Trophoblast cell (in vitro differentiated cells and primary cell): ENCODE measurements at regions not wholly inside any gene's neighbourhood (a gene's known extent, or its start where the extent isn't known, plus 50 kb on each side); places are given as distances from the start of the nearest gene placed in this dataset.

ENCODE experiments used
- DNase-seq, 2 donors: peaks; one replicate each; pipeline ENCODE4 v3.0.0-alpha.2; 2016
- H2AFZ ChIP-seq: 2 replicates; pipeline ENCODE4 v1.6.1; 2013; ENCODE audit warnings: low read length, moderate library complexity, mild to moderate bottlenecking; ENCODE audit not compliant: insufficient read depth, poor library complexity
- H2AK5ac ChIP-seq: 2 replicates; pipeline ENCODE4 v1.6.1; 2013; ENCODE audit warnings: mild to moderate bottlenecking, low read length
- H2BK120ac ChIP-seq: 2 replicates; pipeline ENCODE4 v1.6.1; 2013; ENCODE audit warnings: low read length, mild to moderate bottlenecking, moderate library complexity; ENCODE audit not compliant: insufficient read depth, poor library complexity
- H2BK12ac ChIP-seq: 2 replicates; pipeline ENCODE4 v1.6.1; 2013; ENCODE audit warnings: mild to moderate bottlenecking, low read length, moderate library complexity
- H2BK5ac ChIP-seq: 2 replicates; pipeline ENCODE4 v1.6.1; 2013; ENCODE audit warnings: low read length, low read depth, moderate library complexity, mild to moderate bottlenecking; ENCODE audit not compliant: poor library complexity
- H3K14ac ChIP-seq: 2 replicates; pipeline ENCODE4 v1.6.1; 2013; ENCODE audit warnings: mild to moderate bottlenecking, low read length
- H3K18ac ChIP-seq: 2 replicates; pipeline ENCODE4 v1.6.1; 2013; ENCODE audit warnings: mild to moderate bottlenecking, low read length
- H3K23ac ChIP-seq: 2 replicates; pipeline ENCODE4 v1.6.1; 2013; ENCODE audit warnings: low read length
- H3K27ac ChIP-seq: 2 replicates; pipeline ENCODE4 v1.5.1; 2013; ENCODE audit warnings: low read depth, mild to moderate bottlenecking, inconsistent platforms, low read length, moderate library complexity
- H3K27me3 ChIP-seq: 2 replicates; pipeline ENCODE4 v1.6.1; 2013; ENCODE audit warnings: inconsistent platforms, mild to moderate bottlenecking, low read length, moderate library complexity; ENCODE audit not compliant: insufficient read depth
- H3K36me3 ChIP-seq, 2 experiments: 1 replicate in 1 of 2; 2 replicates in 1 of 2; pipeline ENCODE4 v1.6.1; 2013; ENCODE audit warnings: low read length in 2 of 2, mild to moderate bottlenecking in 2 of 2, moderate library complexity in 1 of 2; ENCODE audit not compliant: insufficient read depth in 2 of 2, control insufficient read depth in 1 of 2
- H3K4ac ChIP-seq: 2 replicates; pipeline ENCODE4 v1.6.1; 2013; ENCODE audit warnings: low read depth, mild to moderate bottlenecking, low read length, moderate library complexity
- H3K4me1 ChIP-seq, 2 experiments: 1 replicate in 1 of 2; 2 replicates in 1 of 2; pipeline ENCODE4 v1.6.1; 2013; ENCODE audit warnings: low read length in 2 of 2, mild to moderate bottlenecking in 2 of 2, moderate library complexity in 1 of 2; ENCODE audit not compliant: insufficient read depth in 2 of 2, control insufficient read depth in 1 of 2
- H3K4me2 ChIP-seq: 2 replicates; pipeline ENCODE4 v1.6.1; 2013; ENCODE audit warnings: inconsistent platforms, mild to moderate bottlenecking, low read length, moderate library complexity
- H3K4me3 ChIP-seq: 2 replicates; pipeline ENCODE4 v1.5.1; 2013; ENCODE audit warnings: mild to moderate bottlenecking, low read depth, low read length, inconsistent platforms
- H3K79me1 ChIP-seq: one replicate; pipeline ENCODE4 v1.6.1; 2013; ENCODE audit warnings: low read length
- H3K79me2 ChIP-seq: 2 replicates; pipeline ENCODE4 v1.6.1; 2013; ENCODE audit warnings: low read length, mild to moderate bottlenecking; ENCODE audit not compliant: control insufficient read depth, insufficient read depth, poor library complexity
- H3K9ac ChIP-seq: 2 replicates; pipeline ENCODE4 v1.6.1; 2013; ENCODE audit warnings: mild to moderate bottlenecking, low read length
- H3K9me3 ChIP-seq: 2 replicates; pipeline ENCODE4 v1.6.1; 2013; ENCODE audit warnings: low read depth, mild to moderate bottlenecking, control low read depth, inconsistent platforms, low read length; ENCODE audit not compliant: insufficient read depth
- H4K12ac ChIP-seq: 2 replicates; pipeline ENCODE4 v1.6.1; 2013; ENCODE audit warnings: low read depth, mild to moderate bottlenecking, low read length, moderate library complexity
- H4K8ac ChIP-seq: 2 replicates; pipeline ENCODE4 v1.6.1; 2013; ENCODE audit warnings: low read depth, mild to moderate bottlenecking, low read length, moderate library complexity
- H4K91ac ChIP-seq: one replicate; pipeline ENCODE4 v1.6.1; 2013; ENCODE audit warnings: low read depth, mild to moderate bottlenecking, low read length, moderate library complexity
- WGBS: extraction: QIAGEN DNeasy Blood & Tissue Kit; methylation state at CpG from one replicate; pipeline ENCODE4 v1.1.7; 2013; ENCODE audit warnings: missing lambda C conversion rate; ENCODE audit not compliant: insufficient read length, insufficient coverage; ENCODE audit errors: extremely low coverage; 5-methylcytosine and 5-hydroxymethylcytosine counted together

- H3K36me3 ChIP-seq, result no peaks in the 10 kb centered on the region
- H4K12ac ChIP-seq, result no peak overlapping the region
- no peak overlapping the region for H4K91ac ChIP-seq
- H3K9me3 ChIP-seq, result no peaks in the 10 kb centered on the region
- no peak overlapping the region for H3K4me3 ChIP-seq
- no peaks in the 10 kb centered on the region for H3K4me1 ChIP-seq
- no peaks in the 10 kb centered on the region for H3K27me3 ChIP-seq
- H2AK5ac ChIP-seq, result no peak overlapping the region
- no peaks in the 10 kb centered on the region for H3K79me2 ChIP-seq
- H4K8ac ChIP-seq, result no peak overlapping the region
- H3K4me2 ChIP-seq, result no peak overlapping the region
- no peak overlapping the region for H3K27ac ChIP-seq
- H3K23ac ChIP-seq, result no peak overlapping the region
- H3K9ac ChIP-seq, result no peak overlapping the region
- H3K4ac ChIP-seq, result no peak overlapping the region
- no peak overlapping the region for H2BK5ac ChIP-seq
- no peak overlapping the region for H2AFZ ChIP-seq
- H3K79me1 ChIP-seq, result no peaks in the 10 kb centered on the region
- no peak overlapping the region for H3K14ac ChIP-seq
- H3K18ac ChIP-seq, result no peak overlapping the region
- DNase-seq, result no peak
- WGBS, result no CpG with 5 or more reads among the region's 2 CpGs
- no peak overlapping the region for H2BK120ac ChIP-seq
- no peak overlapping the region for H2BK12ac ChIP-seq
These were observed 125.3 kb upstream of the NOX3 start for GRCh38 chr6:155580904-155581303.

DNA sequence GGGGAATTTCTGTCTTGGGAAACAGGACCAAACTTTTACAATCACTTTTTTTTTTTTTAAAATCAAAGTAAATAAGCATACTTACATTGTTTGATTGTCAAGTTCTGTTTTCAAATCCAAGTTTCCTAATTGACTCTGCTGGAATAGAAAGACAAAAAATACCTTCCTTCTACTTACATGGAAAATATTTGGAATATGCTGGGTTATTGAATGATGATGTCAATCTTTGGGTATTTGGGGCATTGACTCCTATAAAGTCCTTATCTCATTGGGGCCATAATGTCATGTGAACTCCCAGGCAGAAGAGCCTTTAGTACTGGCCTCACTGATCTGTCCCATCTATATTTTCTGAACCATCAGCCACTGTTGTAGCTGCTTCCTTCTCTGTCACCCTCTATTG is 122.6 kb upstream of the NOX3 start:
- Histone ChIP-seq H4K8ac (no peak overlapping the region), H3K4me2 (no peak overlapping the region), H3K27me3 (no peaks in the 10 kb centered on the region), H3K23ac (no peak overlapping the region), H2BK5ac (no peak overlapping the region), H2BK12ac (no peak overlapping the region), H3K18ac (no peak overlapping the region), H2AK5ac (no peak overlapping the region), H3K9ac (no peak overlapping the region), H4K91ac (no peak overlapping the region), H4K12ac (no peak overlapping the region), H3K36me3 (no peaks in the 10 kb centered on the region), H2AFZ (no peak overlapping the region), H3K4ac (no peak overlapping the region), H3K14ac (no peak overlapping the region), H3K27ac (no peak overlapping the region), H3K9me3 (no peaks in the 10 kb centered on the region), H3K4me3 (no peak overlapping the region), H3K79me1 (no peaks in the 10 kb centered on the region), H3K4me1 (no peaks in the 10 kb centered on the region), H3K79me2 (no peaks in the 10 kb centered on the region), H2BK120ac (no peak overlapping the region)
- DNase-seq, result no peak

DNA sequence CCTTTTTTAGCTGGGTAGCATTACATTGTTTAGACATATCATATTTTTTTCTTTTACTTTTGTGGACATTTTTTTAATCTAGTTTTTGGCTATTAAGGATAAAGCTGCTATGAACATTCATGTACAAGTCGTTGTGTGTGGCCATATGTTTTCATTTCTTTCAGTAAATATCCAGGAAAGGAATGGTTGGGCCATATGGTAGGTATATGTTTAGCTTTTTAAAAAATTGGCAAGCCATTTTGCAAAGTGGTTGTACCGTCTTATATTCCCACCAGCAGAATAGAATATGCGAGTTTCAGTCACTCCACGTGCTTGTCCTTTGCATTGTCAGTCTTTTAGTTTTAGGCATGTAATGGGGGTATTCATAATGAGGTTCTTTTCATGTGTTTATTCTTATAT is 106.3 kb upstream of the NOX3 start:
- Histone ChIP-seq H3K4me3 (no peak overlapping the region), H3K27ac (no peak overlapping the region)
- WGBS, result no CpG with 5 or more reads among the region's 4 CpGs

DNA sequence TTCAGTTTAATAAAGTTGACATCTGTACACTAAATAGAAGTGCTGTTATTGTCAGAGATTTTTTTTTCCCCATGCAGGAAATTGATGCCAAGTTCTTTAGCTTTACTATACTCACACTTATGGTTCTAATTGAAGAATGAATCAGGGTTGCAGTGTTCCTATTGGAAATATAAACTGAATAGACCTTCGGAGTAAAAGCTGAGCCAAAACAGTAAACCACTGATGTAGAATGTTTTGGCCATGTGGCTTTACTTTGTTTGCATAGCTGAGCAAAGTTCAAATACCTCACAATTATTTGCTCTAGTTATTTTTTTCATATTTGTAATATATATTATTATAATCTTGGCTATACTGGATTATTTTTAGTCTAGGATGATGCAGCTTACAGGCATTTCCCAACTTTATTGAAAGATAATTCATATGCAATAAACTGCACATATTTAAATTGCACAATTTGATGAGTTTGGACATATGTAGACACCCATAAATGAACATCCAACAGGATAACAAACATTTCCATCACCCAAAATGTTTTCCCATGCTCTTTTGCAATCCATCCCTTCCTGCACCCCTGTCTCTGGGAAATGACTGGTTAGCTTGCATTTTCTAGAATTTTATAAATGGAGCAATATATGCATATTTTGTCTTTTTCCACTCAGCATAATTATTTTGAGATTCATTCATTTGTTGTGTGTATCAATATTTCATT is 105.8 kb upstream of the NOX3 start:
- no CpG with 5 or more reads among the region's 1 CpG for WGBS
- Histone ChIP-seq H3K4me1 (no peaks in the 10 kb centered on the region), H3K9ac (no peak overlapping the region), H2BK120ac (no peak overlapping the region), H3K18ac (no peak overlapping the region), H2BK5ac (no peak overlapping the region), H3K14ac (no peak overlapping the region), H4K8ac (no peak overlapping the region), H3K4me3 (no peak overlapping the region), H4K91ac (no peak overlapping the region), H3K27ac (no peak overlapping the region), H3K4ac (no peak overlapping the region), H3K23ac (no peak overlapping the region), H3K36me3 (no peaks in the 10 kb centered on the region), H3K4me2 (no peak overlapping the region), H3K79me2 (no peaks in the 10 kb centered on the region), H2AK5ac (no peak overlapping the region), H3K9me3 (no peaks in the 10 kb centered on the region), H3K27me3 (no peaks in the 10 kb centered on the region), H2AFZ (no peak overlapping the region), H4K12ac (no peak overlapping the region), H2BK12ac (no peak overlapping the region), H3K79me1 (no peaks in the 10 kb centered on the region)
- no peak for DNase-seq

More for the DNA sequence above, 106.3 kb upstream of the NOX3 start:
- no peaks in the 10 kb centered on the region for H3K79me1 ChIP-seq
- no peak overlapping the region for H4K12ac ChIP-seq
- no peak overlapping the region for H3K14ac ChIP-seq
- H3K4me2 ChIP-seq, result no peak overlapping the region
- no peak overlapping the region for H3K9ac ChIP-seq
- H2BK120ac ChIP-seq, result no peak overlapping the region
- H3K9me3 ChIP-seq, result no peaks in the 10 kb centered on the region
- H3K23ac ChIP-seq, result no peak overlapping the region
- H2AFZ ChIP-seq, result no peak overlapping the region
- H2BK12ac ChIP-seq, result no peak overlapping the region
- H3K4ac ChIP-seq, result no peak overlapping the region
- DNase-seq, result no peak
- H2AK5ac ChIP-seq, result no peak overlapping the region
- no peak overlapping the region for H4K91ac ChIP-seq
- no peaks in the 10 kb centered on the region for H3K4me1 ChIP-seq
- no peak overlapping the region for H4K8ac ChIP-seq
- no peak overlapping the region for H3K18ac ChIP-seq
- no peaks in the 10 kb centered on the region for H3K27me3 ChIP-seq
- no peaks in the 10 kb centered on the region for H3K36me3 ChIP-seq
- no peaks in the 10 kb centered on the region for H3K79me2 ChIP-seq
- H2BK5ac ChIP-seq, result no peak overlapping the region
